ENCODE measurements at regions not wholly inside any gene's neighbourhood (a gene's known extent, or its start where the extent isn't known, plus 50 kb on each side); places are given as distances from the start of the nearest gene placed in this dataset.
"Not testable (repeated sequence)": the region's sequence is repeated elsewhere in the genome, so short reads cannot be mapped to it uniquely, and the experiment has no call there.

- TF ChIP-seq POLR2A, CTCF (IDR thresholded peaks at IDR 0.05): not testable (repeated sequence)
Measured at GRCh38 chr9:138177091-138177490, 299.5 kb downstream of the CACNA1B start.

All from lower leg skin (tissue), 3 donors.